ENCODE measurements at regions not wholly inside any gene's neighbourhood (a gene's known extent, or its start where the extent isn't known, plus 50 kb on each side); places are given as distances from the start of the nearest gene placed in this dataset.

DNA sequence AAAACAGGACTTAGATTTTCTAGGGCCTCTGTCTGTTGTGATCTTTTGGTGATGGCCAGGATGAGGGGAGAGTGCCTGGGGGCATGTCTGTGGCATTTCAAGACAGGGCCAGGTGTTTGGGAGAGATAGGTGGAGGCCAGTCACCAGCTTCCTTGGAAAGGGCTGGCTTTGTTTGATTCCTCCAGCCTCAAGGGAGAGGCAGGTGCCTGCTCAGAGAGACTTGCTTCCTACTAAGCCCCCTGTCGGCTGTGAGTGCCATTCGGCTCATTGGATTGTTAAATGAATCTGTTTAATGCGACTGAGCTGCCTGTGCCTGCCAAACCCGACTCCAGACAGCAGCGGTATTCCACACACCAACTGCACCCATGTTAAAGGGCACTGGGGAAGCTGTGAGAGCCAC, 304.1 kb upstream of the COBL start:
- no peak overlapping the region for H3K27ac ChIP-seq (ENCODE audit: low read length)
- H2AFZ ChIP-seq (ENCODE audit: low read length) = no peak overlapping the region
- H3K27me3 ChIP-seq (ENCODE audit: low read length) = no peaks in the 10 kb centered on the region
- H3K4me1 ChIP-seq (ENCODE audit: low read length) = no peaks in the 10 kb centered on the region
- DNase-seq = no peak
- H3K4me2 ChIP-seq (ENCODE audit: low read depth, low read length, poor library complexity, severe bottlenecking) = no peak overlapping the region
- 0 out of 2 replicates have a peak, but pooled peaks cover 4% of the 10 kb centered on the region for H3K9me3 ChIP-seq (ENCODE audit: low read length)
- H3K79me2 ChIP-seq (ENCODE audit: low read length) = no peaks in the 10 kb centered on the region
- no peak overlapping the region for H3K4me3 ChIP-seq (ENCODE audit: low read length)
- H3K9ac ChIP-seq (ENCODE audit: low read length) = no peak overlapping the region
- no peaks in the 10 kb centered on the region for H3K36me3 ChIP-seq (ENCODE audit: insufficient read depth, low read length)
- H3K9me2 ChIP-seq (replicated peaks; ENCODE audit: insufficient read depth, low read length) = no peaks in the 10 kb centered on the region
- no peaks in the 10 kb centered on the region for H4K20me1 ChIP-seq (ENCODE audit: insufficient read depth, low read depth, low read length)

DNA sequence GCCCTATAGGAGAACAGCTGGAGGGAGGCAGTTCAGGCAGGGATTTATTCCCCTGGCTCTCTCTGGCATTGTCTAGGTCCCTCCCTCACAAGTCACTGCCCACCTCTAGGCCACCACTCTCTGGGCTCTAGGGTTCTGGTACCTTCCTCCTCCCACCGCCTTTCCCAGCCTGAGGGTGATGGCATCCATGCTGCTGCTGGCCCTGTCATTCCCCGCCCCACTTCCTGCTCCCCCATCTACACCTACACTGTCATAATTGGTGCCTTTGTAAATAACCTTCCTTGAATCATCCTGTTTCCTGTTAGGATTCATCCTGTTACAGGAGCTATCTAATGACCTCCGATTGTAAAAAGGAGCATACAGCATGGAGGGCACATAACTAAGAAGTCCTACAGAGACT, 303.3 kb upstream of the COBL start:
- Histone ChIP-seq H3K4me1 (ENCODE audit: low read length) (no peaks in the 10 kb centered on the region), H3K9me2 (replicated peaks; ENCODE audit: insufficient read depth, low read length) (no peaks in the 10 kb centered on the region), H3K36me3 (ENCODE audit: insufficient read depth, low read length) (no peaks in the 10 kb centered on the region), H3K79me2 (ENCODE audit: low read length) (no peaks in the 10 kb centered on the region), H3K4me3 (ENCODE audit: low read length) (no peak overlapping the region), H3K9me3 (ENCODE audit: low read length) (0 out of 2 replicates have a peak, but pooled peaks cover 4% of the 10 kb centered on the region), H3K9ac (ENCODE audit: low read length) (no peak overlapping the region), H3K27me3 (ENCODE audit: low read length) (no peaks in the 10 kb centered on the region), H4K20me1 (ENCODE audit: insufficient read depth, low read depth, low read length) (no peaks in the 10 kb centered on the region), H3K27ac (ENCODE audit: low read length) (no peak overlapping the region), H2AFZ (ENCODE audit: low read length) (no peak overlapping the region), H3K4me2 (ENCODE audit: low read depth, low read length, poor library complexity, severe bottlenecking) (no peak overlapping the region)
- DNase-seq = no peak

DNA sequence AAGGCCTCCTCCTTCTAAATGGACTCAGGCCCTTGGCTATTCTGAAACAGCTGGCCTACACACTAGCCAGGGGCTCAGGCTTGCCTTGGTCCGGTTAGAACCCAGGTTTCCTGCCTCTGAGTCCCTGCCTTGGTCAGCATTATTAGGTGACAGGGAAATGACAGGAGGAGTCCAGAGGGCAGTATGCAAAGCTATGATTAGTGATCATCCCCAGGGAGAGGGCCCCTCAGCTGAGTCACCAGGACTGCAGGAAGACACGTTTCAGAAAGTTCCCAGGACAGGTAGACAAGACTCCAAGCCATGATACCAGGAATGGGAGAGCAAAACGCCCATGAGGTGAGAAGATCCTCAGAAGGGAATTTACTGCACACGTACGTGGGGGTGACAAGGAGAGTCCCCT, 301.1 kb upstream of the COBL start:
- H4K20me1 ChIP-seq (ENCODE audit: insufficient read depth, low read depth, low read length) = no peaks in the 10 kb centered on the region
- no peak overlapping the region for H3K9ac ChIP-seq (ENCODE audit: low read length)
- H3K9me2 ChIP-seq (replicated peaks; ENCODE audit: insufficient read depth, low read length) = no peaks in the 10 kb centered on the region
- H3K27me3 ChIP-seq (ENCODE audit: low read length) = no peaks in the 10 kb centered on the region
- H3K4me2 ChIP-seq (ENCODE audit: low read depth, low read length, poor library complexity, severe bottlenecking) = no peak overlapping the region
- no peak overlapping the region for H3K4me3 ChIP-seq (ENCODE audit: low read length)
- no peaks in the 10 kb centered on the region for H3K36me3 ChIP-seq (ENCODE audit: insufficient read depth, low read length)
- no peaks in the 10 kb centered on the region for H3K4me1 ChIP-seq (ENCODE audit: low read length)
- no peak overlapping the region for H2AFZ ChIP-seq (ENCODE audit: low read length)
- H3K9me3 ChIP-seq (ENCODE audit: low read length) = peaks cover 4% of the 10 kb centered on the region; the same call in 1 of the 2 replicates
- no peaks in the 10 kb centered on the region for H3K79me2 ChIP-seq (ENCODE audit: low read length)
- DNase-seq = no peak
- no peak overlapping the region for H3K27ac ChIP-seq (ENCODE audit: low read length)

DNA sequence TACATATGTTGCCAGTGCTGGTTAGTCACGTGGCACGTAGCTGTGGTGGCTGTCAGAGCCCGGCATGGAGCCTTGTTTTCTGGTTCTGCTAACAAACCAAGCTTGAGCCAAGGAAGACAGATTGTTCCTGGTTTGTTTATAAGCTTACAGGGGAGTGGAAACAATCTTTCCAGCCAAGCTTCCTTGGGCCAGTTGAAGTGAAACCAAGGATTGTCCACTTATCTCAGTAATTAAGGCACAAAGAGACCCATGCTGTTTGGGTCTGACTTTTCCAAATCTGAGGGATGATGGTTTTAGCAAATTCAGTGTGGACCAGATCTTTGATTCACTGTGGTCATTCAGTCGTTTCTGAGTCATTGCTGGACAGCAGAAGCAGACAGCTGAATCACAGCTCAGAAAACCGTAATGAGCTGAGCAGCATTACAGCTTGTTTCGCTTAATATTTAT, 297.3 kb upstream of the COBL start:
- H3K36me3 ChIP-seq (ENCODE audit: insufficient read depth, low read length) = no peaks in the 10 kb centered on the region
- H3K9me2 ChIP-seq (replicated peaks; ENCODE audit: insufficient read depth, low read length) = no peaks in the 10 kb centered on the region
- H3K4me3 ChIP-seq (ENCODE audit: low read length) = no peak overlapping the region
- H3K9ac ChIP-seq (ENCODE audit: low read length) = no peak overlapping the region
- H3K4me2 ChIP-seq (ENCODE audit: low read depth, low read length, poor library complexity, severe bottlenecking) = no peak overlapping the region
- no peaks in the 10 kb centered on the region for H4K20me1 ChIP-seq (ENCODE audit: insufficient read depth, low read depth, low read length)
- H3K9me3 ChIP-seq (ENCODE audit: low read length) = peaks cover 3% of the 10 kb centered on the region; the same call in 1 of the 2 replicates
- H3K27me3 ChIP-seq (ENCODE audit: low read length) = no peaks in the 10 kb centered on the region
- no peak for DNase-seq
- H3K27ac ChIP-seq (ENCODE audit: low read length) = no peak overlapping the region
- H3K79me2 ChIP-seq (ENCODE audit: low read length) = no peaks in the 10 kb centered on the region
- no peak overlapping the region for H2AFZ ChIP-seq (ENCODE audit: low read length)
- no peaks in the 10 kb centered on the region for H3K4me1 ChIP-seq (ENCODE audit: low read length)

DNA sequence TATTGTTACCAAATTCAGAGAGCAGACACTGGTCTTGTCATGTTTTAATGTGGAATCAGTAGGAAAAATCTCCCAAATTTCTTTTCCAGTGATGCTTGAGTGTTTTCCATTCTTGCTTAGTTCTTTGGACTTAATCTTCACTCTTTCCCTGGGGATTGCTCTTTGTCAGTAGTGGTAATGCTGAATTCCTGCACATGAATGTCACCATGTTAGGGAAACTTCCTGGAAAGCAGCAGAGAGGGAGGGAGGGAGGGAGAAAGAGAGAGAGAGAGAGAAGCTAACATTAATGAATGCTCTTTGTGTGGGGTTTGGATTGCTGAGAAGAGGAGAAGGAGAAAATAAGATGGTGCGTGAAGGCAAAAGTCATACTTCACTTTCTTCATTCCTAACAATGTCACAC, 295.3 kb upstream of the COBL start:
- Histone ChIP-seq H3K27me3 (ENCODE audit: low read length) (no peaks in the 10 kb centered on the region), H2AFZ (ENCODE audit: low read length) (no peak overlapping the region), H3K27ac (ENCODE audit: low read length) (no peak overlapping the region), H3K4me2 (ENCODE audit: low read depth, low read length, poor library complexity, severe bottlenecking) (no peak overlapping the region), H3K9ac (ENCODE audit: low read length) (no peak overlapping the region), H3K9me2 (replicated peaks; ENCODE audit: insufficient read depth, low read length) (no peaks in the 10 kb centered on the region), H3K4me3 (ENCODE audit: low read length) (no peak overlapping the region), H3K36me3 (ENCODE audit: insufficient read depth, low read length) (no peaks in the 10 kb centered on the region), H3K79me2 (ENCODE audit: low read length) (no peaks in the 10 kb centered on the region), H3K9me3 (ENCODE audit: low read length) (no peaks in the 10 kb centered on the region; the same call in 1 of the 2 replicates), H4K20me1 (ENCODE audit: insufficient read depth, low read depth, low read length) (no peaks in the 10 kb centered on the region), H3K4me1 (ENCODE audit: low read length) (no peaks in the 10 kb centered on the region)
- DNase-seq = no peak

DNA sequence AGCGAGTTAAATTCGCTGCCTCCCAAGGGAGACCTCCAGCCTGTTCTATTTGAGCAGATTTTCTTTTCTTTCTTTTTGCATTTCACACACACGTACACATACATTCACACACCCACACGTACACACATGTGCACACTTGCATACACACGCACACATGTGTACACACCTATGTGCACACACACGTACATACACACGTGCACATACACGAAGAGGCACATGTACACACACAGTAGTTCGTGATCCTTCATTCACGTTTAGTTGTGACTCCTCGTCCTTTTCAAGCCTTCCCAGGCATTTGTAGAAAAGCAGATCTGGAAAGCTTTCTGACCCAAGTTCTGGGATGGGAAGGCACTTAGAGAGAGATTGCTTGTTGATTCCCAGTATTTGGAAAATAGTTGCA, 290.8 kb upstream of the COBL start:
- Histone ChIP-seq H3K4me2 (ENCODE audit: low read depth, low read length, poor library complexity, severe bottlenecking) (no peak overlapping the region), H3K9ac (ENCODE audit: low read length) (no peak overlapping the region), H3K36me3 (ENCODE audit: insufficient read depth, low read length) (no peaks in the 10 kb centered on the region), H2AFZ (ENCODE audit: low read length) (no peak overlapping the region), H3K4me3 (ENCODE audit: low read length) (no peak overlapping the region), H3K79me2 (ENCODE audit: low read length) (no peaks in the 10 kb centered on the region), H4K20me1 (ENCODE audit: insufficient read depth, low read depth, low read length) (no peaks in the 10 kb centered on the region), H3K27ac (ENCODE audit: low read length) (no peak overlapping the region), H3K4me1 (ENCODE audit: low read length) (no peaks in the 10 kb centered on the region), H3K27me3 (ENCODE audit: low read length) (no peaks in the 10 kb centered on the region), H3K9me3 (ENCODE audit: low read length) (no peaks in the 10 kb centered on the region), H3K9me2 (replicated peaks; ENCODE audit: insufficient read depth, low read length) (no peaks in the 10 kb centered on the region)
- no peak for DNase-seq

DNA sequence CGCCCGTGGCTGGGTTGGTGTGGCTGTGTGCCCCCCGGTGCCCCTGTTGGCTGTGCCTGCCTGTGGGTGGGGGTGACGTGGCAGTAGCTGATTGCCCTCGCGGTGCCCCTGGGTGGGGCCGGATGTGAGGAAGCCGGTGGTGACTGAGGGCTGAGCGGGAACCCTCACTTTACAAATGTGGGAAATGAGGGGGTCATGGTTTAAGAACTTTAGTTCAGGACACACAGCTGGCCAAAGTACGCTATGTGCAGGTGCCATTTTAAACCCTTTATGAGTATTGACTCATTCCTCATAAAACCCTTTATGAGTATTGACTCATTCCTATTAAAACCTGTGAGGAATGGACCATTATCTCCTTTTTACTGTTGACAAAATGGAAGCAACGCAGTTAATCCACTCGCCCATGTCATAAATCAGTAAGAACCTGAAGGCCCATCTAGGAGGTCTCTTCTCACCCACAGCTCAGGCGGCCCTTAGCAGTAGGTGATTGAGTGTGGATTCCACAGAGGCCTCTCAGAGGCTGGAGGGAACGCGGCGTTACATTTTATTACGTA, 290.1 kb upstream of the COBL start:
- Histone ChIP-seq H3K79me2 (ENCODE audit: low read length) (no peaks in the 10 kb centered on the region), H3K27ac (ENCODE audit: low read length) (no peak overlapping the region), H3K27me3 (ENCODE audit: low read length) (no peaks in the 10 kb centered on the region), H3K9me3 (ENCODE audit: low read length) (no peaks in the 10 kb centered on the region), H3K9me2 (replicated peaks; ENCODE audit: insufficient read depth, low read length) (no peaks in the 10 kb centered on the region), H2AFZ (ENCODE audit: low read length) (no peak overlapping the region), H3K4me2 (ENCODE audit: low read depth, low read length, poor library complexity, severe bottlenecking) (no peak overlapping the region), H3K36me3 (ENCODE audit: insufficient read depth, low read length) (no peaks in the 10 kb centered on the region), H4K20me1 (ENCODE audit: insufficient read depth, low read depth, low read length) (no peaks in the 10 kb centered on the region), H3K4me3 (ENCODE audit: low read length) (no peak overlapping the region), H3K4me1 (ENCODE audit: low read length) (no peaks in the 10 kb centered on the region), H3K9ac (ENCODE audit: low read length) (no peak overlapping the region)
- no peak for DNase-seq

DNA sequence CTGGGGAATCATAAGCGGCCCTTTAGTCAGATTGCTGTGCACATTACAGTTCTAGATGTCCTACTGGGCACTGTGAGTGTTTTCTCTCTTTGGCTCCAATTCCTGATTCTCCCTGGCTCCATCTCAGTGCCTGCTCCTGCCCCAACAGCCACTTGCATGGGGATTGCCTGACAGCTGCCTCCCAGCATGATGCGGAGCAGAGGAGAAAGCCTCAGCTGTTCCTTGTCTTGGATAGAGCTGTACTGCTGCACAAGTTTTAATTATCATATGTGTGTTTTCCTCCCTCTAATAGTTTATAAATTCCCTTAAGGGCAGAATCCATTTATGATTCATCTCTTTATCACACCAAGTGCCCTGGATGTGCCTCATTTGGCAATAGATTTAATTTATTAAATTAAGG, 285.8 kb upstream of the COBL start:
- Histone ChIP-seq H3K9me2 (replicated peaks; ENCODE audit: insufficient read depth, low read length) (no peaks in the 10 kb centered on the region), H3K4me3 (ENCODE audit: low read length) (no peak overlapping the region), H3K9ac (ENCODE audit: low read length) (no peak overlapping the region), H3K4me2 (ENCODE audit: low read depth, low read length, poor library complexity, severe bottlenecking) (no peak overlapping the region), H3K4me1 (ENCODE audit: low read length) (no peaks in the 10 kb centered on the region), H3K27me3 (ENCODE audit: low read length) (no peaks in the 10 kb centered on the region), H4K20me1 (ENCODE audit: insufficient read depth, low read depth, low read length) (no peaks in the 10 kb centered on the region), H2AFZ (ENCODE audit: low read length) (no peak overlapping the region), H3K79me2 (ENCODE audit: low read length) (no peaks in the 10 kb centered on the region), H3K36me3 (ENCODE audit: insufficient read depth, low read length) (no peaks in the 10 kb centered on the region), H3K27ac (ENCODE audit: low read length) (no peak overlapping the region), H3K9me3 (ENCODE audit: low read length) (peaks cover 3% of the 10 kb centered on the region; the same call in 1 of the 2 replicates)
- no peak for DNase-seq

DNA sequence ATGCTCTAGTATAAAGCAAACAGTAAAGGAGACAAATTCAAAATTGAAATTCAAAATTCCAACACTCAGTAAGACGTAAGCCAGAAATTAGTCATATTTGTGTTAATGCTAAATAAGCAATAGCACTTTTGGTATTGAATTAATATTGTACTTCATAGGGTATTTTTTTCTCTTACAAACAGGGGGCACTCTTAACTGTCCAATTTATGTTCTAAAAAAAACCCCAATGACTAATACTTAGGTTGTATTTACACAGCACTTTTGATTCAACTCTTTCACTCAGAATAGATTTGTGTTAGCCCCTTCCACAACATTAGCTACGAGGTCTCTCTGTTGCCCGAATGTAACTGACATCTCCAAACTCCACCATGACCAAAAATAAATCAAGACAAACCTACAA, 284.9 kb upstream of the COBL start:
- Histone ChIP-seq H3K27ac (ENCODE audit: low read length) (no peak overlapping the region), H3K27me3 (ENCODE audit: low read length) (no peaks in the 10 kb centered on the region), H3K9me3 (ENCODE audit: low read length) (peaks cover 3% of the 10 kb centered on the region; the same call in 1 of the 2 replicates), H2AFZ (ENCODE audit: low read length) (no peak overlapping the region), H3K4me3 (ENCODE audit: low read length) (no peak overlapping the region), H3K36me3 (ENCODE audit: insufficient read depth, low read length) (no peaks in the 10 kb centered on the region), H3K79me2 (ENCODE audit: low read length) (no peaks in the 10 kb centered on the region), H3K9me2 (replicated peaks; ENCODE audit: insufficient read depth, low read length) (no peaks in the 10 kb centered on the region), H3K4me1 (ENCODE audit: low read length) (no peaks in the 10 kb centered on the region), H3K4me2 (ENCODE audit: low read depth, low read length, poor library complexity, severe bottlenecking) (no peak overlapping the region), H3K9ac (ENCODE audit: low read length) (no peak overlapping the region), H4K20me1 (ENCODE audit: insufficient read depth, low read depth, low read length) (no peaks in the 10 kb centered on the region)
- DNase-seq = no peak

Data from Karpas-422 (cell line).